Stimulated activated CD4-positive, alpha-beta T cell treated with anti-CD3 and anti-CD28 coated beads, Interleukin-1b, Interleukin-23, amount 100 ng/mL, for 24 hours (primary cell): ENCODE measurements at regions not wholly inside any gene's neighbourhood (a gene's known extent, or its start where the extent isn't known, plus 50 kb on each side); places are given as distances from the start of the nearest gene placed in this dataset.
A peak's percentile ranks its signal among the peaks of the same experiment; 100 is the strongest.

ENCODE experiments used
- DNase-seq, 4 experiments: peaks; one replicate each; pipeline ENCODE4 v3.0.0-alpha.2; 2020; ENCODE audit warnings: low read depth in 4 of 4, low spot score in 1 of 4

- no peak for DNase-seq
Observed at GRCh38 chr20:34163307-34163706, 51.3 kb upstream of the EIF2S2 start.

- no peak for DNase-seq
Observed at GRCh38 chr20:34164381-34164984, 52.4 kb upstream of the EIF2S2 start.

GRCh38 chr20:34165018-34165619, 53.1 kb upstream of the EIF2S2 start:
- DNase-seq: no peak

GRCh38 chr20:34171640-34172039, 59.6 kb upstream of the EIF2S2 start:
- no peak for DNase-seq

- DNase-seq: no peak
Observed at GRCh38 chr20:34172926-34173325, 60.9 kb upstream of the EIF2S2 start.

- no peak for DNase-seq
Observed at GRCh38 chr20:34175079-34175478, 63.0 kb upstream of the EIF2S2 start.

- no peak for DNase-seq
Observed at GRCh38 chr20:34175879-34176278, 63.8 kb upstream of the EIF2S2 start.

GRCh38 chr20:34177052-34177451, 64.2 kb upstream of the ASIP start:
- no peak for DNase-seq

GRCh38 chr20:34179637-34180360, 61.4 kb upstream of the ASIP start:
- no peak for DNase-seq

GRCh38 chr20:34180460-34181120, 60.6 kb upstream of the ASIP start:
- no peak for DNase-seq

- DNase-seq: no peak
Observed at GRCh38 chr20:34181484-34181883, 59.7 kb upstream of the ASIP start.

- no peak for DNase-seq
Observed at GRCh38 chr20:34185766-34186620, 55.2 kb upstream of the ASIP start.

GRCh38 chr20:34189572-34190163, 51.6 kb upstream of the ASIP start:
- DNase-seq: no peak

- DNase-seq: no peak
Observed at GRCh38 chr20:34190262-34190661, 51.0 kb upstream of the ASIP start.

GRCh38 chr20:34190679-34191090, 50.5 kb upstream of the ASIP start:
- DNase-seq: peak in 2 of 4 experiments; percentile 5 to 8
